ENCODE measurements at regions not wholly inside any gene's neighbourhood (a gene's known extent, or its start where the extent isn't known, plus 50 kb on each side); places are given as distances from the start of the nearest gene placed in this dataset.
A peak's percentile ranks its signal among the peaks of the same experiment; 100 is the strongest.

DNA sequence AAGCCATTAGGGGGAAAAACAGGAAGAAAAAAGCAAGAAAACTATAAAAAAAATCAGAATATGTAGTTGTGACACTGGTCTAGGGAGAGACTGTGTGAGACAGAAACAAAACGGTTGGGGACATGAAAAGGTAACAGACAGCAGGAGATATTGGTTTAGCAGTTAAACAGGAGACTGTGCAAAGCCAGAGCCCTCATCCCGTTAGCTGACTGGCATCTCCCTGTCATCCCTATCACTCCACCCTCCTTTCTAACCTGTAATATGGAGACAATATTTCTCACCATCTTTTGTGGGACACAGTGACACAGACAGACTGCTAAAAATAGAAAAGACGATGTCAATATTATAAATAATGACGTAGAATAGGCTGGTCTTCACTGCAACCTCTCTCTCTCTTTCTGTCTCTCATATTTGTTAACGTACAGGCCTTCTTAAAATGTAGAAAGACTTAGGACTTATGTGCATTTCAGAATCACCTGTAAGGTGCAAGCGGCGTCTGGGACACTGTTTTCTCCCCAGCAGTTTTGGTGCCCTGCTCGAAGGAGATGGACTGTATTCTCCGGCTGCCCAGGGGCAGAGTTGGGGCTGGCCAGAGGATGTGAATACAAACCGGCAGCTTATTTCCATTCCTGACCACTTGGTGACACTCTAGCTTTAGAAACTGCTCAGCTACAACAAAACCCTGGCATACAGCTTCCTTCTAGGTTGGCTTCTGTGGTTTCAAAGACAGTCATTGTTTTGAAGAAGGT lies 190.6 kb downstream of the MAT2B start:
- TF ChIP-seq SMC3 (conservative IDR thresholded peaks at IDR 0.05; ENCODE audit: poor library complexity) (peak; percentile 89), EZH2 (IDR thresholded peaks at IDR 0.05; ENCODE audit: borderline replicate concordance, insufficient read depth, low read length, poor library complexity, severe bottlenecking) (no peak), TAF1 (IDR thresholded peaks at IDR 0.05; ENCODE audit: low read depth) (no peak), EP300 (conservative IDR thresholded peaks at IDR 0.05; ENCODE audit: poor library complexity, severe bottlenecking) (no peak), RAD21 (conservative IDR thresholded peaks at IDR 0.05) (peak; percentile 94)
- TF ChIP-seq, protein P1, sequence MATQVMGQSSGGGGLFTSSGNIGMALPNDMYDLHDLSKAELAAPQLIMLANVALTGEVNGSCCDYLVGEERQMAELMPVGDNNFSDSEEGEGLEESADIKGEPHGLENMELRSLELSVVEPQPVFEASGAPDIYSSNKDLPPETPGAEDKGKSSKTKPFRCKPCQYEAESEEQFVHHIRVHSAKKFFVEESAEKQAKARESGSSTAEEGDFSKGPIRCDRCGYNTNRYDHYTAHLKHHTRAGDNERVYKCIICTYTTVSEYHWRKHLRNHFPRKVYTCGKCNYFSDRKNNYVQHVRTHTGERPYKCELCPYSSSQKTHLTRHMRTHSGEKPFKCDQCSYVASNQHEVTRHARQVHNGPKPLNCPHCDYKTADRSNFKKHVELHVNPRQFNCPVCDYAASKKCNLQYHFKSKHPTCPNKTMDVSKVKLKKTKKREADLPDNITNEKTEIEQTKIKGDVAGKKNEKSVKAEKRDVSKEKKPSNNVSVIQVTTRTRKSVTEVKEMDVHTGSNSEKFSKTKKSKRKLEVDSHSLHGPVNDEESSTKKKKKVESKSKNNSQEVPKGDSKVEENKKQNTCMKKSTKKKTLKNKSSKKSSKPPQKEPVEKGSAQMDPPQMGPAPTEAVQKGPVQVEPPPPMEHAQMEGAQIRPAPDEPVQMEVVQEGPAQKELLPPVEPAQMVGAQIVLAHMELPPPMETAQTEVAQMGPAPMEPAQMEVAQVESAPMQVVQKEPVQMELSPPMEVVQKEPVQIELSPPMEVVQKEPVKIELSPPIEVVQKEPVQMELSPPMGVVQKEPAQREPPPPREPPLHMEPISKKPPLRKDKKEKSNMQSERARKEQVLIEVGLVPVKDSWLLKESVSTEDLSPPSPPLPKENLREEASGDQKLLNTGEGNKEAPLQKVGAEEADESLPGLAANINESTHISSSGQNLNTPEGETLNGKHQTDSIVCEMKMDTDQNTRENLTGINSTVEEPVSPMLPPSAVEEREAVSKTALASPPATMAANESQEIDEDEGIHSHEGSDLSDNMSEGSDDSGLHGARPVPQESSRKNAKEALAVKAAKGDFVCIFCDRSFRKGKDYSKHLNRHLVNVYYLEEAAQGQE (IDR thresholded peaks at IDR 0.05; ENCODE audit: borderline replicate concordance), result no peak
- TF ChIP-seq, protein P2, sequence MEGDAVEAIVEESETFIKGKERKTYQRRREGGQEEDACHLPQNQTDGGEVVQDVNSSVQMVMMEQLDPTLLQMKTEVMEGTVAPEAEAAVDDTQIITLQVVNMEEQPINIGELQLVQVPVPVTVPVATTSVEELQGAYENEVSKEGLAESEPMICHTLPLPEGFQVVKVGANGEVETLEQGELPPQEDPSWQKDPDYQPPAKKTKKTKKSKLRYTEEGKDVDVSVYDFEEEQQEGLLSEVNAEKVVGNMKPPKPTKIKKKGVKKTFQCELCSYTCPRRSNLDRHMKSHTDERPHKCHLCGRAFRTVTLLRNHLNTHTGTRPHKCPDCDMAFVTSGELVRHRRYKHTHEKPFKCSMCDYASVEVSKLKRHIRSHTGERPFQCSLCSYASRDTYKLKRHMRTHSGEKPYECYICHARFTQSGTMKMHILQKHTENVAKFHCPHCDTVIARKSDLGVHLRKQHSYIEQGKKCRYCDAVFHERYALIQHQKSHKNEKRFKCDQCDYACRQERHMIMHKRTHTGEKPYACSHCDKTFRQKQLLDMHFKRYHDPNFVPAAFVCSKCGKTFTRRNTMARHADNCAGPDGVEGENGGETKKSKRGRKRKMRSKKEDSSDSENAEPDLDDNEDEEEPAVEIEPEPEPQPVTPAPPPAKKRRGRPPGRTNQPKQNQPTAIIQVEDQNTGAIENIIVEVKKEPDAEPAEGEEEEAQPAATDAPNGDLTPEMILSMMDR (IDR thresholded peaks at IDR 0.05; ENCODE audit: poor library complexity, severe bottlenecking), result peak; percentile 94
- H3K79me2 ChIP-seq (replicated peaks; ENCODE audit: insufficient read depth, low read length), result no peaks in the 10 kb centered on the region
- H3K36me3 ChIP-seq (ENCODE audit: insufficient read depth, low read length), result no peaks in the 10 kb centered on the region
- no peaks in the 10 kb centered on the region for H4K20me1 ChIP-seq (ENCODE audit: insufficient read depth)
- H3F3A ChIP-seq (ENCODE audit: insufficient read depth, low read length, poor library complexity, severe bottlenecking), result peaks cover 3% of the 10 kb centered on the region
- H3K9ac ChIP-seq (ENCODE audit: low read length), result peak overlapping the region; percentile 6
- no peak overlapping the region for H2AFZ ChIP-seq (ENCODE audit: low read depth, low read length)
- no peak overlapping the region for H3K4me2 ChIP-seq (ENCODE audit: low read length)
- peak overlapping the region; percentile 41 for H3K27ac ChIP-seq (ENCODE audit: low read length)
- no peak overlapping the region for H3K4me3 ChIP-seq (ENCODE audit: low read length)
- H3K27me3 ChIP-seq (ENCODE audit: insufficient read depth, low read depth, low read length), result no peaks in the 10 kb centered on the region
- no peaks in the 10 kb centered on the region for H3K9me2 ChIP-seq (ENCODE audit: insufficient read depth, low read length)
- H3K9me3 ChIP-seq (ENCODE audit: low read length), result no peaks in the 10 kb centered on the region

DNA sequence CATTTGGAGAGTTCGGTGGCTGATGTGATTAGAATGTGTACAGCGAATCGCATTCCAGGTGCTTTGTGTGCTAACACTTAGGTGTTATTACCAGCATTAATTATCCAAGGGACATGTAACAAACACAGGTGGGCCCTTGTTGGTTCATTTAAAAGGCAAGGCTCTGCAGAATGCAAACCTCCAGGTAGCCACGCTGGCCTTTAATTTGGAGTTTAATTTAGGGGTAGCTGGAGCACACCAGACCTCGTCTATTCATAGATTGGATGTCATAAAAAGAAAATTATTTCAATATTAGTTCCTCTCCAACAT lies 191.1 kb downstream of the MAT2B start:
- Histone ChIP-seq H3K36me3 (ENCODE audit: insufficient read depth, low read length) (no peaks in the 10 kb centered on the region), H2AFZ (ENCODE audit: low read depth, low read length) (no peak overlapping the region), H3K27me3 (ENCODE audit: insufficient read depth, low read depth, low read length) (no peaks in the 10 kb centered on the region), H3K9me3 (ENCODE audit: low read length) (no peaks in the 10 kb centered on the region), H3K4me2 (ENCODE audit: low read length) (no peak overlapping the region), H3K9me2 (ENCODE audit: insufficient read depth, low read length) (no peaks in the 10 kb centered on the region), H4K20me1 (ENCODE audit: insufficient read depth) (no peaks in the 10 kb centered on the region), H3K9ac (ENCODE audit: low read length) (no peak overlapping the region), H3K4me3 (ENCODE audit: low read length) (no peak overlapping the region), H3K27ac (ENCODE audit: low read length) (no peak overlapping the region), H3K79me2 (replicated peaks; ENCODE audit: insufficient read depth, low read length) (no peaks in the 10 kb centered on the region), H3F3A (ENCODE audit: insufficient read depth, low read length, poor library complexity, severe bottlenecking) (peaks cover 3% of the 10 kb centered on the region)
- TF ChIP-seq EZH2 (IDR thresholded peaks at IDR 0.05; ENCODE audit: borderline replicate concordance, insufficient read depth, low read length, poor library complexity, severe bottlenecking) (no peak), SMC3 (conservative IDR thresholded peaks at IDR 0.05; ENCODE audit: poor library complexity) (peak; percentile 55)
